DOHH2 (cell line): ENCODE measurements at regions not wholly inside any gene's neighbourhood (a gene's known extent, or its start where the extent isn't known, plus 50 kb on each side); places are given as distances from the start of the nearest gene placed in this dataset.
"Not testable (repeated sequence)": the region's sequence is repeated elsewhere in the genome, so short reads cannot be mapped to it uniquely, and the experiment has no call there.

Experiments
- H3F3A ChIP-seq: fragments of 200-600 bp; sonication (generic), shearing (Covaris generic); 2 replicates; pipeline ENCODE4 v1.6.0; 2016; ENCODE audit warnings: antibody characterized with exemption, mild to moderate bottlenecking; ENCODE audit not compliant: control insufficient read depth, insufficient read depth
- H3K27ac ChIP-seq: fragments of 200-600 bp; sonication (generic); 2 replicates; pipeline ENCODE4 v1.5.1; 2014; ENCODE audit warnings: low read depth, mild to moderate bottlenecking, low read length, moderate library complexity
- H3K27me3 ChIP-seq: fragments of 200-600 bp; sonication (generic); 2 replicates; pipeline ENCODE4 v1.6.1; 2014; ENCODE audit warnings: mild to moderate bottlenecking, low read length, mixed read lengths; ENCODE audit not compliant: control insufficient read depth
- H3K36me3 ChIP-seq: fragments of 200-600 bp; sonication (generic); 2 replicates; pipeline ENCODE4 v1.6.1; 2014; ENCODE audit warnings: mild to moderate bottlenecking, low read length, moderate library complexity, mixed read lengths; ENCODE audit not compliant: control insufficient read depth
- H3K4me1 ChIP-seq: fragments of 200-600 bp; sonication (generic); 2 replicates; pipeline ENCODE4 v1.6.1; 2014; ENCODE audit warnings: mild to moderate bottlenecking, low read length, mixed read lengths; ENCODE audit not compliant: control insufficient read depth
- H3K4me2 ChIP-seq: fragments of 200-600 bp; sonication (generic); 2 replicates; pipeline ENCODE4 v1.6.0; 2014; ENCODE audit warnings: mild to moderate bottlenecking, low read length, moderate library complexity
- H3K4me3 ChIP-seq: fragments of 200-600 bp; sonication (generic); 2 replicates; pipeline ENCODE4 v1.5.1; 2014; ENCODE audit warnings: mild to moderate bottlenecking, low read length, mixed read lengths
- H3K79me2 ChIP-seq: fragments of 200-600 bp; sonication (generic); 2 replicates; pipeline ENCODE4 v1.6.1; 2014; ENCODE audit warnings: mild to moderate bottlenecking, low read length, mixed read lengths; ENCODE audit not compliant: control insufficient read depth
- H3K9me2 ChIP-seq: fragments of 200-600 bp; sonication (generic); replicated peaks from 2 replicates; pipeline ENCODE4 v1.6.1; 2014; ENCODE audit warnings: mild to moderate bottlenecking, low read length, mixed read lengths; ENCODE audit not compliant: control insufficient read depth
- H3K9me3 ChIP-seq: fragments of 200-600 bp; sonication (generic); 2 replicates; pipeline ENCODE4 v1.6.1; 2014; ENCODE audit warnings: antibody characterized with exemption, low read length, mixed read lengths; ENCODE audit not compliant: control insufficient read depth, insufficient read depth
- H4K20me1 ChIP-seq: fragments of 200-600 bp; sonication (generic); 2 replicates; pipeline ENCODE4 v1.6.0; 2014; ENCODE audit warnings: low read depth, mild to moderate bottlenecking, antibody characterized with exemption, low read length, moderate library complexity; ENCODE audit not compliant: control insufficient read depth, insufficient read depth
- CTCF ChIP-seq: fragments of 200-600 bp; sonication (generic); IDR thresholded peaks from one replicate; pipeline ENCODE4 v1.5.1; 2014; ENCODE audit warnings: antibody characterized with exemption, mild to moderate bottlenecking, low read depth, low read length; ENCODE audit not compliant: poor library complexity, severe bottlenecking
- EZH2phosphoT487 ChIP-seq: fragments of 200-600 bp; sonication (generic); IDR thresholded peaks from 2 replicates; pipeline ENCODE4 v1.6.1; 2017; ENCODE audit warnings: borderline replicate concordance, mild to moderate bottlenecking, antibody characterized with exemption, low read length, moderate library complexity, mixed read lengths

DNA sequence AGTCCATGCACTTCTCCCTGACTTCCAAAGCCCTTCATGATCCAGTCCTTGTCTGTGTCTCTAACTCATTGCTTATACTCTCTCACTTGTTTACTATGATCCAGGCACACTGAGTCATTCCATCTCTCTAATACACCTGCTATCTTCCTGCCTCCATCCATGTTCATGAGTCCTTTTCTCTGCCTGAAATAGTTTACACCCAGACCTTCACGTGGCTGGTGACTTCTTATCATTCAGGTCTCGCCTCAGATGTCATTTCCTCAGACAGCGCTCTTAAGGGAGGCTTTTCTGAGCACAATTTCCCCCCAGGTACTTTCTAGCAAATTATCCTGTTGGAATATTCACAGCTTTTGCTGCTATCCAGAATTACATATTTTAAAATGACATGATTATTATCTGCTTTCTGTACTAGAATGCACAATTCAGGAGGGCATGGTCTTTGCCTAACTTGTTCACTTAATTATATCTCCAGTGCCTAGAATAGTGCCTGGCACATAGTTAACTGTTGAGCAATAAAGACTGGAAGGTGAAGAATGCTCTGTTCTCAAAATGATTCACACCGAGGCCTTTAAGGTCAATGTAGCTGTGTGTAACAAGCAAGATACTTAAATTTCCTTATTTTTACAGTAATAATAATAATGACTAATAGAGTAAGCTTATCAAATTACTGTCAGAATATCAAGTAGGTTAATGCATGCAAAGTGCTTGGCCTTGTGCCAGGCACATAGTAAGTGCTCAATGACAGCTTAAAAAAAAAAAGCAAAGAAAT is 183.7 kb upstream of the SPRY2 start:
- no peaks in the 10 kb centered on the region for H3K79me2 ChIP-seq
- H3K4me1 ChIP-seq: no peaks in the 10 kb centered on the region
- H4K20me1 ChIP-seq: no peaks in the 10 kb centered on the region
- H3K27ac ChIP-seq: no peak overlapping the region
- H3K27me3 ChIP-seq: no peaks in the 10 kb centered on the region
- H3K36me3 ChIP-seq: no peaks in the 10 kb centered on the region
- TF ChIP-seq EZH2phosphoT487: no peak
- TF ChIP-seq CTCF: no peak
- H3F3A ChIP-seq: no peaks in the 10 kb centered on the region
- H3K4me2 ChIP-seq: no peak overlapping the region
- no peak overlapping the region for H3K4me3 ChIP-seq
- H3K9me2 ChIP-seq: no peaks in the 10 kb centered on the region
- no peaks in the 10 kb centered on the region for H3K9me3 ChIP-seq

GRCh38 chr13:80523134-80523533 is 182.2 kb upstream of the SPRY2 start:
- TF ChIP-seq EZH2phosphoT487 (no peak), CTCF (no peak)
- Histone ChIP-seq H3K9me2 (no peaks in the 10 kb centered on the region), H4K20me1 (no peaks in the 10 kb centered on the region), H3K36me3 (no peaks in the 10 kb centered on the region), H3K4me3 (no peak overlapping the region), H3K79me2 (no peaks in the 10 kb centered on the region), H3K9me3 (no peaks in the 10 kb centered on the region), H3K27ac (no peak overlapping the region), H3F3A (no peaks in the 10 kb centered on the region), H3K4me1 (no peaks in the 10 kb centered on the region), H3K4me2 (no peak overlapping the region), H3K27me3 (no peaks in the 10 kb centered on the region)

- not testable (repeated sequence) for H3F3A ChIP-seq, H3K36me3 ChIP-seq, H3K4me1 ChIP-seq, H3K27ac ChIP-seq, H3K4me3 ChIP-seq, H3K27me3 ChIP-seq, H3K79me2 ChIP-seq, H4K20me1 ChIP-seq, H3K4me2 ChIP-seq, H3K9me3 ChIP-seq, H3K9me2 ChIP-seq
Observed at GRCh38 chr13:80522463-80522862, 181.5 kb upstream of the SPRY2 start.

GRCh38 chr13:80516818-80517348 is 176.0 kb upstream of the SPRY2 start:
- TF ChIP-seq EZH2phosphoT487 (no peak), CTCF (no peak)

More at GRCh38 chr13:80516818-80517348, 176.0 kb upstream of the SPRY2 start:
- no peak overlapping the region for H3K27ac ChIP-seq
- no peaks in the 10 kb centered on the region for H3K36me3 ChIP-seq
- no peaks in the 10 kb centered on the region; the same call in 1 of the 2 replicates for H3K9me3 ChIP-seq
- no peaks in the 10 kb centered on the region for H3K27me3 ChIP-seq
- H3K4me1 ChIP-seq: no peaks in the 10 kb centered on the region
- no peaks in the 10 kb centered on the region for H3K79me2 ChIP-seq
- H3F3A ChIP-seq: no peaks in the 10 kb centered on the region
- no peaks in the 10 kb centered on the region for H4K20me1 ChIP-seq
- H3K4me3 ChIP-seq: no peak overlapping the region
- H3K4me2 ChIP-seq: no peak overlapping the region
- H3K9me2 ChIP-seq: no peaks in the 10 kb centered on the region
